Prostate gland (tissue), 2 donors: ENCODE measurements at regions not wholly inside any gene's neighbourhood (a gene's known extent, or its start where the extent isn't known, plus 50 kb on each side); places are given as distances from the start of the nearest gene placed in this dataset.

ENCODE experiments used
- DNase-seq: peaks from one replicate; pipeline ENCODE4 v3.0.0-alpha.2; 2019; ENCODE audit warnings: low spot score
- H3K27ac ChIP-seq, 2 donors: fragments of 200-600 bp; sonication (generic); 2 replicates each; pipeline ENCODE4 v1.5.1; 2017 to 2019
- H3K27me3 ChIP-seq: fragments of 200-600 bp; sonication (generic); replicated peaks from 2 replicates; pipeline ENCODE4 v1.5.1; 2019; ENCODE audit not compliant: insufficient read depth
- H3K36me3 ChIP-seq, 2 donors: fragments of 200-600 bp; sonication (generic); 1 replicate in 1 of 2; 2 replicates in 1 of 2; pipeline versions ENCODE4 v1.5.1 to v1.8.1; 2017 to 2019
- H3K4me1 ChIP-seq: fragments of 200-600 bp; sonication (generic); replicated peaks from 2 replicates; pipeline ENCODE4 v1.5.1; 2019
- H3K4me3 ChIP-seq, 2 donors: fragments of 200-600 bp; sonication (generic); 2 replicates each; pipeline ENCODE4 v1.5.1; 2017 to 2019
- H3K9me3 ChIP-seq: fragments of 200-600 bp; sonication (generic); 2 replicates; pipeline ENCODE4 v1.5.1; 2017
- CTCF ChIP-seq, 4 experiments: fragments of 200-600 bp in 2 of 4; fragments of 450-650 bp in 2 of 4; sonication (generic) in 2 of 4; IDR thresholded peaks; 1 replicate in 3 of 4; 2 replicates in 1 of 4; pipeline ENCODE4 v1.5.1; 2016 to 2019; ENCODE audit warnings: antibody characterized with exemption in 4 of 4, mild to moderate bottlenecking in 2 of 4, moderate library complexity in 2 of 4
- POLR2A ChIP-seq: fragments of 450-650 bp; IDR thresholded peaks from one replicate; pipeline ENCODE4 v1.6.1; 2016; ENCODE audit warnings: antibody characterized with exemption, mild to moderate bottlenecking
- POLR2AphosphoS5 ChIP-seq: sonication (generic); formaldehyde crosslinking; IDR thresholded peaks from one replicate; pipeline ENCODE4 v1.6.1; 2017; ENCODE audit warnings: antibody characterized with exemption
- WGBS: methylation state at CpG from one replicate; pipeline ENCODE4 v1.1.5; 2018; 5-methylcytosine and 5-hydroxymethylcytosine counted together
- intact Hi-C: fragments of 100-400 bp; cut with DNase I; formaldehyde crosslinking; loops from one replicate; pipeline ENCODE4 v1.14.2; 2022

- no peaks in the 10 kb centered on the region for H3K4me1 ChIP-seq
- 77% methylated on average over 12 of the region's 12 CpGs for WGBS
- DNase-seq, result no peak
- no peak overlapping the region for H3K4me3 ChIP-seq
- H3K9me3 ChIP-seq, result no peaks in the 10 kb centered on the region
- H3K36me3 ChIP-seq, result no peaks in the 10 kb centered on the region
- H3K27me3 ChIP-seq, result no peaks in the 10 kb centered on the region
- intact Hi-C loops, result no loop called here
- TF ChIP-seq POLR2A, result no peak
- TF ChIP-seq CTCF (IDR thresholded peaks at IDR 0.05), result no peak
- no peak for TF ChIP-seq POLR2AphosphoS5
- no peak overlapping the region for H3K27ac ChIP-seq
Observed at GRCh38 chr1:14392161-14392858, 206.2 kb upstream of the KAZN start.

- no peaks in the 10 kb centered on the region for H3K4me1 ChIP-seq
- intact Hi-C loops, result no loop called here
- no peak for DNase-seq
- H3K9me3 ChIP-seq, result no peaks in the 10 kb centered on the region
- 64% methylated on average over 5 of the region's 5 CpGs for WGBS
- H3K4me3 ChIP-seq, result no peak overlapping the region
- no peak overlapping the region for H3K27ac ChIP-seq
- no peaks in the 10 kb centered on the region for H3K36me3 ChIP-seq
- H3K27me3 ChIP-seq, result no peaks in the 10 kb centered on the region
- no peak for TF ChIP-seq POLR2A
- TF ChIP-seq CTCF (IDR thresholded peaks at IDR 0.05), result no peak
- no peak for TF ChIP-seq POLR2AphosphoS5
Observed at GRCh38 chr1:14392859-14393365, 205.6 kb upstream of the KAZN start.

GRCh38 chr1:14396100-14396499, 202.4 kb upstream of the KAZN start:
- DNase-seq, result no peak
- Histone ChIP-seq H3K27me3 (no peaks in the 10 kb centered on the region), H3K9me3 (no peaks in the 10 kb centered on the region), H3K4me3 (no peak overlapping the region), H3K36me3 (no peaks in the 10 kb centered on the region), H3K4me1 (no peaks in the 10 kb centered on the region), H3K27ac (no peak overlapping the region)
- 92% methylated on average over 5 of the region's 5 CpGs for WGBS
- intact Hi-C loops, result no loop called here
- TF ChIP-seq POLR2AphosphoS5 (no peak), POLR2A (no peak)

- H3K36me3 ChIP-seq, result no peaks in the 10 kb centered on the region
- WGBS, result 76% methylated on average over 13 of the region's 13 CpGs
Observed at GRCh38 chr1:14403961-14404645, 194.4 kb upstream of the KAZN start.

More at GRCh38 chr1:14403961-14404645, 194.4 kb upstream of the KAZN start:
- intact Hi-C loops, result no loop called here
- TF ChIP-seq CTCF (IDR thresholded peaks at IDR 0.05) (no peak), POLR2A (no peak), POLR2AphosphoS5 (no peak)
- Histone ChIP-seq H3K4me3 (no peak overlapping the region), H3K9me3 (no peaks in the 10 kb centered on the region), H3K27ac (no peak overlapping the region), H3K27me3 (no peaks in the 10 kb centered on the region), H3K4me1 (no peaks in the 10 kb centered on the region)
- DNase-seq, result no peak
